ENCODE measurements at regions not wholly inside any gene's neighbourhood (a gene's known extent, or its start where the extent isn't known, plus 50 kb on each side); places are given as distances from the start of the nearest gene placed in this dataset.

DNA sequence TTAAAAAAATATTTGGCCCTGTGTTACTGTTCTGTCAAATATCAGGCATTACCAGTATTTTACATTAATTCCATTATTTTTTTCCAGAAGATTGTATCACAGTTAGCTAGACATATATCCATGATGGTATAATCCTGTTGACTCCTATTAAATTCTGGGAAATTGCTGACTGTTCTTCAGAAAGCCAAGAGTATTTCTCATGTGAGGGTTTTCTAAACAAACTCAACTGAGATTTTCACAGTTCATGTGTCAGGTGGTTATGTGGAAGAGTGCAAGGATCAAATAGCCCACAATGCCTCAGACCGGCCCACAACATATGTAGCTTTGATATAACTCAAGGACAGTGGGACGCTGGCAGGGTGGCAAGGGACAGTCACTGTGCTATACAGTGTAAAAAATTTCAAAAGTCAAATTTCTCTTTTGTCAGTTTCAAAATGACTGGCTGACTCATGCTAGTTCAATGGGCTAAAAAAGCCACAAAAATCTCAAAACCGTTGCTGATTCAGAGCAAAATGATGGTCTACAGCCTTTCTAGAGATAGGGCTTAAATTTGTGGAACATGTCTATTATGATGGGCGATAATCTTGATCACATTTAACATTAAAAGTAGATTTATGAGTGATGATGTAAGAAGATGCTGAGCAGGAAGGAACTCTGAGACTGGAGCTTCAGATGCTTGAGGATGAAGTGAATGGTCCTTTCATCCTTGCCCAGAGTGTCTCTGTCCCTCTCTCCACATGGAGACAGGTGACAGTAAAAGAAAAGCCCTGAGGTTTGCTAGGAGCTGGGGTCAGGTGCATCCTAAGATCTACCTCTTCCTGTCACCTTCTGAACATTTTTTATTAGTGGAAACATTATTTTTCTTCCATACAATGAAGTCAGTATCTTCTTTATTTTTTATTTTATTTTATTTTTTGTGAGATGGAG, 175.8 kb upstream of the PIEZO2 start:
- no peak for TF ChIP-seq POLR2A (IDR thresholded peaks at IDR 0.05; ENCODE audit: extremely low read depth, insufficient read length)
- TF ChIP-seq, protein P1, sequence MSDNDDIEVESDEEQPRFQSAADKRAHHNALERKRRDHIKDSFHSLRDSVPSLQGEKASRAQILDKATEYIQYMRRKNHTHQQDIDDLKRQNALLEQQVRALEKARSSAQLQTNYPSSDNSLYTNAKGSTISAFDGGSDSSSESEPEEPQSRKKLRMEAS (IDR thresholded peaks at IDR 0.05; ENCODE audit: low read depth, low read length): no peak
- no peak for TF ChIP-seq MYC (IDR thresholded peaks at IDR 0.05; ENCODE audit: low read depth, low read length)
- no peak for TF ChIP-seq CTCF (IDR thresholded peaks at IDR 0.05; ENCODE audit: low read depth, low read length)
- DNase-seq (ENCODE audit: low read depth): peak; percentile 48
- H3K4me3 ChIP-seq (ENCODE audit: low read depth, low read length): no peak overlapping the region

DNA sequence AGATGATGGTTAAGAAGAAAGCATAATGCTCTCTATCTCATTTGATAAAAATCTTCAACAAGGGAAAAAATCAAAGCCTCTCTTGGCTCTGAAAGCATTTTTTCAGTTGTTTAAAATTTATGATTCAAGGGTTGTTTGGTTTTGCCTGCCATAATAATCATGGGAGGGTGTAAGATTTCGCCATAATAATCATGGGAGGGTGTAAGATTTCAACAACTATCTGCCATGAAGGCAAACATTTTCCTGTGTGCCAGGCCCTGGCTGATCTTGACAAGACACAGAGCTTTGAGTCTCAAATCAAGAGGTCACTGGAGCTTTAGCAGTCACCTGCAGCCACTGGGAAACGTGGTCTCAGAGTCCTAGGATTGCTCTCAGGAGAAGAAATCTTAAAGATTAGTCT, 175.1 kb upstream of the PIEZO2 start:
- TF ChIP-seq MYC (IDR thresholded peaks at IDR 0.05; ENCODE audit: low read depth, low read length) (no peak), POLR2A (IDR thresholded peaks at IDR 0.05; ENCODE audit: extremely low read depth, insufficient read length) (no peak), CTCF (IDR thresholded peaks at IDR 0.05; ENCODE audit: low read depth, low read length) (no peak)
- TF ChIP-seq, protein P1 (IDR thresholded peaks at IDR 0.05; ENCODE audit: low read depth, low read length): no peak

GRCh38 chr18:11323359-11323819, 174.0 kb upstream of the PIEZO2 start:
- no peak for TF ChIP-seq CTCF (IDR thresholded peaks at IDR 0.05; ENCODE audit: low read depth, low read length)
- TF ChIP-seq, protein P1 (IDR thresholded peaks at IDR 0.05; ENCODE audit: low read depth, low read length): no peak
- DNase-seq (ENCODE audit: low read depth): peak; percentile 44
- no peak overlapping the region for H3K4me3 ChIP-seq (ENCODE audit: low read depth, low read length)

More for the DNA sequence above, 175.1 kb upstream of the PIEZO2 start:
- no peak for DNase-seq (ENCODE audit: low read depth)
- H3K4me3 ChIP-seq (ENCODE audit: low read depth, low read length): no peak overlapping the region

- H3K4me3 ChIP-seq (ENCODE audit: low read depth, low read length): no peak overlapping the region
These were observed 173.3 kb upstream of the PIEZO2 start for GRCh38 chr18:11322716-11323115.

GRCh38 chr18:11322006-11322405, 172.6 kb upstream of the PIEZO2 start:
- no peak for DNase-seq (ENCODE audit: low read depth)
- TF ChIP-seq MYC (IDR thresholded peaks at IDR 0.05; ENCODE audit: low read depth, low read length) (no peak), POLR2A (IDR thresholded peaks at IDR 0.05; ENCODE audit: extremely low read depth, insufficient read length) (no peak), CTCF (IDR thresholded peaks at IDR 0.05; ENCODE audit: low read depth, low read length) (no peak)
- TF ChIP-seq, protein P1 (IDR thresholded peaks at IDR 0.05; ENCODE audit: low read depth, low read length): no peak
- H3K4me3 ChIP-seq (ENCODE audit: low read depth, low read length): no peak overlapping the region

More at GRCh38 chr18:11322716-11323115, 173.3 kb upstream of the PIEZO2 start:
- TF ChIP-seq POLR2A (IDR thresholded peaks at IDR 0.05; ENCODE audit: extremely low read depth, insufficient read length): no peak
- TF ChIP-seq, protein P1 (IDR thresholded peaks at IDR 0.05; ENCODE audit: low read depth, low read length): no peak
- no peak for TF ChIP-seq CTCF (IDR thresholded peaks at IDR 0.05; ENCODE audit: low read depth, low read length)
- no peak for TF ChIP-seq MYC (IDR thresholded peaks at IDR 0.05; ENCODE audit: low read depth, low read length)
- DNase-seq (ENCODE audit: low read depth): no peak
